ENCODE measurements at regions not wholly inside any gene's neighbourhood (a gene's known extent, or its start where the extent isn't known, plus 50 kb on each side); places are given as distances from the start of the nearest gene placed in this dataset.

- no peaks in the 10 kb centered on the region for H3K4me1 ChIP-seq (replicated peaks)
- no peaks in the 10 kb centered on the region for H3K27me3 ChIP-seq (replicated peaks; ENCODE audit: insufficient read depth)
- no peaks in the 10 kb centered on the region for H3K36me3 ChIP-seq
- no peak overlapping the region for H3K27ac ChIP-seq
- DNase-seq (ENCODE audit: low spot score) = no peak
- no peaks in the 10 kb centered on the region for H3K9me3 ChIP-seq
- intact Hi-C loops (cut with DNase I) = no loop called here
- TF ChIP-seq POLR2AphosphoS5 (IDR thresholded peaks at IDR 0.05) = no peak
- TF ChIP-seq POLR2A (IDR thresholded peaks at IDR 0.05) = no peak
- no peak for TF ChIP-seq CTCF (IDR thresholded peaks at IDR 0.05)
- 88% methylated on average over 2 of the region's 2 CpGs for WGBS
- no peak overlapping the region for H3K4me3 ChIP-seq
These were observed 1181.3 kb upstream of the AUTS2 start for GRCh38 chr7:68417002-68417401.

GRCh38 chr7:68417659-68418058 is 1180.6 kb upstream of the AUTS2 start:
- TF ChIP-seq POLR2AphosphoS5 (IDR thresholded peaks at IDR 0.05) (no peak), CTCF (IDR thresholded peaks at IDR 0.05) (no peak), POLR2A (IDR thresholded peaks at IDR 0.05) (no peak)
- Histone ChIP-seq H3K27me3 (replicated peaks; ENCODE audit: insufficient read depth) (no peaks in the 10 kb centered on the region), H3K9me3 (no peaks in the 10 kb centered on the region), H3K4me3 (no peak overlapping the region), H3K27ac (no peak overlapping the region), H3K36me3 (no peaks in the 10 kb centered on the region), H3K4me1 (replicated peaks) (no peaks in the 10 kb centered on the region)
- intact Hi-C loops (cut with DNase I) = no loop called here
- 47% methylated on average over 1 of the region's 1 CpG for WGBS
- DNase-seq (ENCODE audit: low spot score) = no peak

GRCh38 chr7:68420342-68421192 is 1177.7 kb upstream of the AUTS2 start:
- intact Hi-C loops (cut with DNase I) = no loop called here
- H3K9me3 ChIP-seq = no peaks in the 10 kb centered on the region

GRCh38 chr7:68421712-68422111 is 1176.6 kb upstream of the AUTS2 start:
- H3K4me3 ChIP-seq = no peak overlapping the region
- H3K4me1 ChIP-seq (replicated peaks) = no peaks in the 10 kb centered on the region
- no peak for DNase-seq (ENCODE audit: low spot score)
- no peaks in the 10 kb centered on the region for H3K9me3 ChIP-seq
- no peaks in the 10 kb centered on the region for H3K36me3 ChIP-seq
- no peak for TF ChIP-seq POLR2AphosphoS5 (IDR thresholded peaks at IDR 0.05)
- no peak for TF ChIP-seq CTCF (IDR thresholded peaks at IDR 0.05)
- TF ChIP-seq POLR2A (IDR thresholded peaks at IDR 0.05) = no peak
- H3K27ac ChIP-seq = no peak overlapping the region
- intact Hi-C loops (cut with DNase I) = no loop called here
- no peaks in the 10 kb centered on the region for H3K27me3 ChIP-seq (replicated peaks; ENCODE audit: insufficient read depth)
- over 99% methylated on average over 7 of the region's 7 CpGs for WGBS

More at GRCh38 chr7:68420342-68421192, 1177.7 kb upstream of the AUTS2 start:
- Histone ChIP-seq H3K4me3 (no peak overlapping the region), H3K27ac (no peak overlapping the region), H3K4me1 (replicated peaks) (no peaks in the 10 kb centered on the region), H3K36me3 (no peaks in the 10 kb centered on the region), H3K27me3 (replicated peaks; ENCODE audit: insufficient read depth) (no peaks in the 10 kb centered on the region)
- 89% methylated on average over 11 of the region's 11 CpGs for WGBS
- no peak for DNase-seq (ENCODE audit: low spot score)
- TF ChIP-seq POLR2AphosphoS5 (IDR thresholded peaks at IDR 0.05) = no peak

- H3K27ac ChIP-seq = no peak overlapping the region
- intact Hi-C loops (cut with DNase I) = no loop called here
- 45% methylated on average over 4 of the region's 4 CpGs for WGBS
- H3K4me1 ChIP-seq (replicated peaks) = no peaks in the 10 kb centered on the region
- H3K4me3 ChIP-seq = no peak overlapping the region
- no peak for TF ChIP-seq POLR2A (IDR thresholded peaks at IDR 0.05)
- no peak for TF ChIP-seq CTCF (IDR thresholded peaks at IDR 0.05)
- no peak for TF ChIP-seq POLR2AphosphoS5 (IDR thresholded peaks at IDR 0.05)
- no peak for DNase-seq (ENCODE audit: low spot score)
- H3K36me3 ChIP-seq = no peaks in the 10 kb centered on the region
- no peaks in the 10 kb centered on the region for H3K27me3 ChIP-seq (replicated peaks; ENCODE audit: insufficient read depth)
- no peaks in the 10 kb centered on the region for H3K9me3 ChIP-seq
These were observed 1176.0 kb upstream of the AUTS2 start for GRCh38 chr7:68422281-68422680.
